HG02938 (cell line): ENCODE measurements at regions not wholly inside any gene's neighbourhood (a gene's known extent, or its start where the extent isn't known, plus 50 kb on each side); places are given as distances from the start of the nearest gene placed in this dataset.
A peak's percentile ranks its signal among the peaks of the same experiment; 100 is the strongest.
"Not testable (repeated sequence)": the region's sequence is repeated elsewhere in the genome, so short reads cannot be mapped to it uniquely, and the experiment has no call there.

Experiments used
- ATAC-seq: cut with Tn5 transposase; IDR thresholded peaks from one replicate; pipeline ENCODE4 v1.9.1; 2021; ENCODE audit warnings: mild to moderate bottlenecking, moderate library complexity; ENCODE audit not compliant: unreplicated experiment

- no peak for ATAC-seq
Measured at GRCh38 chr5:102049517-102049916, 246.6 kb downstream of the SLCO4C1 start.

GRCh38 chr5:102048940-102049339 is 247.1 kb downstream of the SLCO4C1 start:
- ATAC-seq: no peak

GRCh38 chr5:102047073-102047472 is 249.0 kb downstream of the SLCO4C1 start:
- ATAC-seq: not testable (repeated sequence)

DNA sequence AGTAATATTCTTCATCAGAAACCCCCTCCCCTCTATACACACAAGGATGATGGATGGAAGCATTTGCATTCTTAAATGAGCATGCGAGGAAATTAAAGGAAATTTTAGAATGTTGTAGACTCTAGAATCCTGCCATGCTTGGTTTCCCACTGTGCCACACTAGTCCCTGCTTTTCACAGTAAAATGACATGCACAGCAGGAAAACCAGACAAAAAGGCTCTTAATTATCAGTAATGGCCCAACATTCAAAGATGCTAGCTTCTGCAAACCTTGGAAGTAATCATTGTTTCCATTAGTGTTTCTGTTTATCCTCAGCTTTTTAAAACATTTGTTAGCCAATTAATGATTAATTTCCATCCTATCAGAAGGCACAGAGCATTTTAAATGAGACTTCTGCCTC is 255.8 kb downstream of the SLCO4C1 start:
- no peak for ATAC-seq

- no peak for ATAC-seq
Measured at GRCh38 chr5:102036927-102037326, 259.2 kb downstream of the SLCO4C1 start.

DNA sequence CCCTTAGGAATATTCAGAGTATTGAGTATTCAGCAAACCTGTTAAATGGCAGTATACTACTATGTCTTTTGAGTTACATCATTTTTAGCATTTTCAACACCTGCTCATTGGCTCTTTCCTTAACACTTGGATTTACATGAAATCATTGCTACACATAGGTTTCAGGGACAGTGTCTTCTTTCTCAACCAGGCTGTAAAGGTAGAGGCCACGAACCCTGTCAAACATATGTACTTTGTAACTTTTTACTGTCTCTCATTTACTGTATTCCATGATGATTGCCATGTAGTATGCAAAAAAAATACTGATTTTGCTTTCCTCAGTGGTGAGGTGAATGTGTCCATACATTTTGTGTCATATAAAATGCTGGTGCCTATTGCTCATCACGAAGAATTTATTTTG is 264.4 kb downstream of the SLCO4C1 start:
- ATAC-seq: no peak

DNA sequence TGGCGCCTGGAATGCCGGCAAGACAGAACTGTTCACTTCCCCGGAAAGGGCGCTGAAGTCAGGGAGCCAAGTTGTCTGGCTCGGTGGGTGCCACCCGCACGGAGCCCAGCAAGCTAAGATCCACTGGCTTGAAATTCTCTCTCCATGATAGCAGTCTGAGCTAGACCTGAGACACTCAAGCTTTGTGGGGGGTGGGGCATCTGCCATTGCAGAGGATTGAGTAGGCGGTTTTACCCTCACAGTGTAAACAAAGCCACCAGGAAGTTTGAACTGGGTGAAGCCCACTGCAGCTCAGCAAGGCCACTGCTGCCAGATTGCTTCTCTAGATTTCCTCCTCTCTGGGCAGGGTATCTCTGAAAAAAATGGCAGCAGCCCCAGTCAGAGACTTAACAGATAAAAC is 277.4 kb downstream of the SLCO4C1 start:
- ATAC-seq: no peak

DNA sequence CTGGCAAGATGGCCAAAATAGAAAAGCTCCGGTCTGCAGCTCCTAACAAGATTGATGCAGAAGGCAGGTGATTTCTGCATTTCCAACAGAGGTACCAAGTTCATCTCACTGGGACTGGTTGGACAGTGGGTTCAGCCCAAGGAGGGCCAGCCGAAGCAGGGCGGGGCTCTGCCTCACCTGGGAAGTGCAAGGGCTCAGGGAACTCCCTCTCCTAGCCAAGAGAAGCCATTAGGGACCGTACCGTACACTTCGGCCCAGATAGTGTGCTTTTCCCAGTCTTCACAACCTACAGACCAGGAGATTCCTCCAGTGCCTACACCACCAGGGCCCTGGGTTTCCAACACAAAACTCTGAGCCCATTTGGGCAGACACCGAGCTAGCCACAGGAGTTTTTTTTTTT is 277.8 kb downstream of the SLCO4C1 start:
- no peak for ATAC-seq

DNA sequence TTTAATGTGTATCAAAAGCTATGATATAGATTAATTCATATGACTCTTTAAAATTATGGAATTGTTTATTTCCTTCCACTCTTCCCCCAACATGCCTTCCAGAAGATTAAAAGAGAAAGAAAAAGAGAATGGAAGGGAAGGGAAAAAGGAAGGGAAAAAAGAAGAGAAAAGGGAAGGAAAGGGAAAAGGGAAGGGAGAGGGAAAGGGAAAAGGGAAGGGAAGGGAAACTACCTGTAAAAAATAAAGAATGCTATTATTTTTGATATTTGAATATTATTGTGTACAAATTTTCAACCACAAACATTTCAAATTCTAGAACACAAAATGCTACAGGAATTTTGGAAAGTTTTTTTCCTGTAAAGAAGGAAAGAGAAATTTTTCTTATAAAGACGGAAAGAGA is 281.7 kb downstream of the SLCO4C1 start:
- no peak for ATAC-seq

GRCh38 chr5:102010644-102011043 is 285.4 kb downstream of the SLCO4C1 start:
- no peak for ATAC-seq

- no peak for ATAC-seq
Measured at GRCh38 chr5:101997235-101997634, 298.8 kb downstream of the SLCO4C1 start.

DNA sequence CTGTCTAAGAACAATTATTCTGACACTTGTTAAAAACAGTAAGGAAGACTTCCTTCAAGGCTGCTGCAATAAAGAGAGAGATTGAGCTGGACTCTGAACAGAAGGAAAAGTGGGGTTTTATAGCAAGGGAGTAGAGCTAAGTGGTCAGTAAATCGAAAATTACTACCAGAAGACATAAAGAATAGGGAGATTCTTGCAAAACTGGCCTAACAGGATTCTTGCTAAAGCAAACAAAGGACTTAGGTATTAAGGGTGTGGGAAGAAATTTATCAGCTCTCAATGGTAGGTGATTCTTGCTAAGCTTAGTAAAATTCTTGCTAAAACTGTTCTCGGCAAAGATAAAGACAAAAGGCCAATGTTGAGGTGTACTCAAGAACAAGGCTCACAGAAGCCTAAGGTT is 300.5 kb downstream of the SLCO4C1 start:
- ATAC-seq: no peak

DNA sequence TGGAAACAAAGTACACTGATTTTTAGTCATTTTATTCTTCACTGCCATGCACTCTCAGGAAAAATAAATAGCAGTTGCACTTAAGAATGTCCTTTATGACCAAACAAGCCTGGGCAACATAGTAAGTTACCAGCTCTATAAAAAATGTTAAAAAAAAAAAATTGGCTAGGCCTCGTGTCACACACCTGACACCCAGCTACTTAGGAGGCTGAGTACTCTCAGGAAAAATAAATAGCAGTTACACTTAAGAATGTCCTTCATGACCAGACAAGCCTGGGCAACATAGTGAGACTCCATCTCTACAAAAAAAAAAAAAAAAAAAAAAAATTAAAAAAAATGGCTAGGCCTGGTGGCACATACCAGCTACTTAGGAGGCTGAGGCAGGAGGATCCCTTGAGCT is 304.6 kb downstream of the SLCO4C1 start:
- ATAC-seq: no peak

- no peak for ATAC-seq
Measured at GRCh38 chr5:101989659-101990058, 306.4 kb downstream of the SLCO4C1 start.

GRCh38 chr5:101977729-101978345 is 318.2 kb downstream of the SLCO4C1 start:
- ATAC-seq: peak; percentile 97

DNA sequence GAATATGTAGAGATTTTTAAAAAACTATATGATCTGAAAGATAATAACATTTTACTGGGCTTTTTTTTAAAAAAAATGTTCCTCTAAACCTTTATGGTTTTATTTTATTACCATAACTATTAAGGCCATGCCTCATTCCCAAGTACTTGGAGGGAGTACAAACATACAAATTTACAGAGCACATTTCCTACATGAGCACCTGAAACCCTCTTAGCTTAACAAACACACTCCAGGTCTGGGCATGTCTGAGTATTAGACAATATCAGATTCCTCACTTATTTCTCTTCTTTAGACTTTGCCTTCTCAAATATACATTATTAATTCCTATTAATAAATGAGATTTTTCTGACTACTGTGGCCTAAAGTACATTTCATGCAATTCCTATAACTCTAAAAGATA is 319.2 kb downstream of the SLCO4C1 start:
- ATAC-seq: no peak

- no peak for ATAC-seq
Measured at GRCh38 chr5:101969742-101970141, 326.3 kb downstream of the SLCO4C1 start.

- no peak for ATAC-seq
Measured at GRCh38 chr5:101966476-101966875, 329.6 kb downstream of the SLCO4C1 start.

DNA sequence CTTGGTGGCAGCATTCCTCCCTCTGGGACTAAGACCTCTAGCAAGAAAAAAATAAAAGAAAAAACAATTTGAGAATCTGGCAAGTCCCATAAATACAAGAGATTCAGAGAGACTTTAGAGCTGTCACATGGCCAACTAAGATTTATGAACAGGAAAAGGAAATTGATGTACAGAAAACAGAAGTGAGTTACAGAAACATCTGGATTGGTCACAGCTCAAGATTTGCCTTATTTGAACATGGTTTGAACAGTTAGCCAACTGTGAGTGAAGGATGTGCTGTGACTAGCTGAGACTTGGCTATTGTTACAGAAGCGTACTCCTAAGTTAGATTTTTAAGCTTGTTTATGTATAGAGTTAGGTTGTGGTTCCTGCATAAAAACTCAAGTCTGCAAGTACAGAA is 340.2 kb downstream of the SLCO4C1 start:
- ATAC-seq: no peak

DNA sequence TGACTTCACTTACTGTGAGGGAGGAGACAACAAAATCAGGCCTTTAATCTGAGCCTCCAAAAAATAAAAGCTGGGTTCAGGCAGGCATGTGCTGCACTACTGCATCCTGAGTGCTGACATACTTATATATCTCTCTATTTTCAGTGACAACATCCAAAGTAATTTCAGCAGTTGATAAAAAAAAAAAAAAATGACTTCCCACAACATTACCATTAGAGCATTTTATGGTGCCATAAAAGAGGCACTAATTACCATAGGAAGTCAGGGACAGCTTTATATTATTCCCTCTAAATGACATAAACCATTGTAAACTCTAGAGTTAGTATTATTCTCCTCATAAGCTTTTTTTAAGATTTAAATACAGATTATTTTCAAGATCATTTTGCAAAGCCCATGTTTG is 346.1 kb downstream of the SLCO4C1 start:
- ATAC-seq: no peak

GRCh38 chr5:101948615-101949014 is 347.5 kb downstream of the SLCO4C1 start:
- ATAC-seq: no peak

- no peak for ATAC-seq
Measured at GRCh38 chr5:101943784-101944183, 352.3 kb downstream of the SLCO4C1 start.

- peak; percentile 90 for ATAC-seq
Measured at GRCh38 chr5:101942321-101942882, 353.7 kb downstream of the SLCO4C1 start.
